Memory B cell (primary cell): ENCODE measurements at regions not wholly inside any gene's neighbourhood (a gene's known extent, or its start where the extent isn't known, plus 50 kb on each side); places are given as distances from the start of the nearest gene placed in this dataset.
"Not testable (repeated sequence)": the region's sequence is repeated elsewhere in the genome, so short reads cannot be mapped to it uniquely, and the experiment has no call there.

Experiments
- ATAC-seq: fragments of 150-1000 bp; cut with Tn5 transposase; 2 replicates; pipeline ENCODE4 v1.10.0; 2021; ENCODE audit warnings: low read depth, mild to moderate bottlenecking, moderate library complexity
- DNase-seq, 2 donors: peaks; one replicate each; pipeline ENCODE4 v3.0.0; 2022; ENCODE audit warnings: low spot score in 2 of 2
- H3K27ac Mint-ChIP-seq: one replicate; pipeline ENCODE4 v1.8.0; 2022; ENCODE audit warnings: mild to moderate bottlenecking, moderate library complexity, mixed read lengths
- H3K27me3 Mint-ChIP-seq: one replicate; pipeline ENCODE4 v1.8.0; 2022; ENCODE audit warnings: mixed read lengths
- H3K36me3 Mint-ChIP-seq: one replicate; pipeline ENCODE4 v1.8.0; 2022; ENCODE audit warnings: mild to moderate bottlenecking, mixed read lengths
- H3K4me1 Mint-ChIP-seq: one replicate; pipeline ENCODE4 v1.8.0; 2022; ENCODE audit warnings: mixed read lengths
- H3K4me3 Mint-ChIP-seq: one replicate; pipeline ENCODE4 v1.8.0; 2022; ENCODE audit warnings: mild to moderate bottlenecking, moderate library complexity, mixed read lengths
- H3K9me3 Mint-ChIP-seq: one replicate; pipeline ENCODE4 v1.8.0; 2022; ENCODE audit warnings: mixed read lengths

GRCh38 chr3:194050782-194051320, 85.1 kb upstream of the HES1 start:
- Mint-ChIP-seq H3K4me3 (no peak overlapping the region), H3K27ac (no peak overlapping the region), H3K27me3 (no peaks in the 10 kb centered on the region), H3K36me3 (peaks cover 5% of the 10 kb centered on the region), H3K9me3 (peaks cover 8% of the 10 kb centered on the region), H3K4me1 (peaks cover 23% of the 10 kb centered on the region)
- DNase-seq: no peak
- ATAC-seq: no peak

GRCh38 chr3:194051366-194052149, 84.4 kb upstream of the HES1 start:
- H3K4me1 Mint-ChIP-seq: peaks cover 25% of the 10 kb centered on the region

GRCh38 chr3:194053136-194053535, 82.8 kb upstream of the HES1 start:
- no peaks in the 10 kb centered on the region for H3K27me3 Mint-ChIP-seq
- peaks cover 8% of the 10 kb centered on the region for H3K9me3 Mint-ChIP-seq
- H3K4me3 Mint-ChIP-seq: no peak overlapping the region
- H3K27ac Mint-ChIP-seq: no peak overlapping the region
- DNase-seq (no peak), ATAC-seq (no peak)
- peaks cover 25% of the 10 kb centered on the region for H3K4me1 Mint-ChIP-seq
- peaks cover 5% of the 10 kb centered on the region for H3K36me3 Mint-ChIP-seq

More at GRCh38 chr3:194051366-194052149, 84.4 kb upstream of the HES1 start:
- ATAC-seq (peak; percentile 23), DNase-seq (no peak)
- Mint-ChIP-seq H3K9me3 (peaks cover 8% of the 10 kb centered on the region), H3K27me3 (no peaks in the 10 kb centered on the region), H3K36me3 (peaks cover 5% of the 10 kb centered on the region), H3K27ac (no peak overlapping the region), H3K4me3 (no peak overlapping the region)

GRCh38 chr3:194054016-194054415, 81.9 kb upstream of the HES1 start:
- Mint-ChIP-seq H3K27me3 (no peaks in the 10 kb centered on the region), H3K27ac (no peak overlapping the region), H3K4me1 (peaks cover 19% of the 10 kb centered on the region), H3K4me3 (no peak overlapping the region), H3K9me3 (peaks cover 8% of the 10 kb centered on the region), H3K36me3 (peaks cover 5% of the 10 kb centered on the region)
- DNase-seq (no peak), ATAC-seq (no peak)

- Mint-ChIP-seq H3K9me3 (peaks cover 8% of the 10 kb centered on the region), H3K36me3 (peaks cover 5% of the 10 kb centered on the region), H3K4me3 (no peak overlapping the region), H3K27ac (no peak overlapping the region), H3K4me1 (peaks cover 18% of the 10 kb centered on the region), H3K27me3 (no peaks in the 10 kb centered on the region)
- ATAC-seq: no peak
- DNase-seq: no peak
Observed at GRCh38 chr3:194054540-194054939, 81.4 kb upstream of the HES1 start.

GRCh38 chr3:194054961-194055360, 81.0 kb upstream of the HES1 start:
- H3K4me3 Mint-ChIP-seq: no peak overlapping the region
- H3K4me1 Mint-ChIP-seq: peaks cover 18% of the 10 kb centered on the region
- no peak for ATAC-seq
- peaks cover 5% of the 10 kb centered on the region for H3K36me3 Mint-ChIP-seq
- no peak for DNase-seq
- no peak overlapping the region for H3K27ac Mint-ChIP-seq
- H3K27me3 Mint-ChIP-seq: no peaks in the 10 kb centered on the region
- H3K9me3 Mint-ChIP-seq: peaks cover 8% of the 10 kb centered on the region

GRCh38 chr3:194056323-194056722, 79.6 kb upstream of the HES1 start:
- H3K9me3 Mint-ChIP-seq, ATAC-seq, DNase-seq, H3K27me3 Mint-ChIP-seq, H3K4me3 Mint-ChIP-seq, H3K27ac Mint-ChIP-seq, H3K36me3 Mint-ChIP-seq: not testable (repeated sequence)
- H3K4me1 Mint-ChIP-seq: peaks cover 18% of the 10 kb centered on the region

GRCh38 chr3:194056731-194057415, 79.1 kb upstream of the HES1 start:
- ATAC-seq (no peak), DNase-seq (no peak)
- Mint-ChIP-seq H3K4me1 (peaks cover 17% of the 10 kb centered on the region), H3K9me3 (peaks cover 1% of the 10 kb centered on the region), H3K27me3 (no peaks in the 10 kb centered on the region), H3K4me3 (peak overlapping the region; percentile 21), H3K27ac (peak overlapping the region; percentile 88), H3K36me3 (no peaks in the 10 kb centered on the region)

- Mint-ChIP-seq H3K27ac (peak overlapping the region; percentile 88), H3K4me3 (peak overlapping the region; percentile 80), H3K9me3 (no peaks in the 10 kb centered on the region), H3K36me3 (no peaks in the 10 kb centered on the region), H3K27me3 (no peaks in the 10 kb centered on the region), H3K4me1 (peaks cover 15% of the 10 kb centered on the region)
- no peak for DNase-seq
- ATAC-seq: peak; percentile 17
Observed at GRCh38 chr3:194057570-194058188, 78.3 kb upstream of the HES1 start.

- H3K9me3 Mint-ChIP-seq: no peaks in the 10 kb centered on the region
- ATAC-seq: peak; percentile 90
- peak overlapping the region; percentile 80 for H3K4me3 Mint-ChIP-seq
- H3K27ac Mint-ChIP-seq: peak overlapping the region; percentile 88
- H3K27me3 Mint-ChIP-seq: no peaks in the 10 kb centered on the region
- H3K4me1 Mint-ChIP-seq: peaks cover 12% of the 10 kb centered on the region
- no peaks in the 10 kb centered on the region for H3K36me3 Mint-ChIP-seq
- peak; percentile 28 to 46 for DNase-seq
Observed at GRCh38 chr3:194058189-194058571, 77.8 kb upstream of the HES1 start.

- Mint-ChIP-seq H3K4me1 (peaks cover 12% of the 10 kb centered on the region), H3K27ac (no peak overlapping the region), H3K27me3 (no peaks in the 10 kb centered on the region), H3K9me3 (no peaks in the 10 kb centered on the region), H3K36me3 (no peaks in the 10 kb centered on the region), H3K4me3 (peak overlapping the region; percentile 37)
- no peak for ATAC-seq
- DNase-seq: no peak
Observed at GRCh38 chr3:194058753-194059152, 77.2 kb upstream of the HES1 start.

- no peaks in the 10 kb centered on the region for H3K36me3 Mint-ChIP-seq
- H3K9me3 Mint-ChIP-seq: no peaks in the 10 kb centered on the region
- no peak overlapping the region for H3K4me3 Mint-ChIP-seq
- H3K27ac Mint-ChIP-seq: no peak overlapping the region
- no peaks in the 10 kb centered on the region for H3K27me3 Mint-ChIP-seq
- DNase-seq (no peak), ATAC-seq (no peak)
- peaks cover 17% of the 10 kb centered on the region for H3K4me1 Mint-ChIP-seq
Observed at GRCh38 chr3:194061421-194062030, 74.4 kb upstream of the HES1 start.

GRCh38 chr3:194062830-194063229, 73.1 kb upstream of the HES1 start:
- no peak for DNase-seq
- H3K4me1 Mint-ChIP-seq: peaks cover 10% of the 10 kb centered on the region
- H3K4me3 Mint-ChIP-seq: no peak overlapping the region
- peaks cover 4% of the 10 kb centered on the region for H3K9me3 Mint-ChIP-seq
- H3K27me3 Mint-ChIP-seq: no peaks in the 10 kb centered on the region
- H3K36me3 Mint-ChIP-seq: no peaks in the 10 kb centered on the region
- no peak for ATAC-seq
- no peak overlapping the region for H3K27ac Mint-ChIP-seq
